Fibroblast of skin of abdomen (primary cell): ENCODE measurements at regions not wholly inside any gene's neighbourhood (a gene's known extent, or its start where the extent isn't known, plus 50 kb on each side); places are given as distances from the start of the nearest gene placed in this dataset.
A peak's percentile ranks its signal among the peaks of the same experiment; 100 is the strongest.

Experiments used
- DNase-seq: peaks from one replicate; pipeline ENCODE4 v3.0.0-alpha.2; 2013

DNA sequence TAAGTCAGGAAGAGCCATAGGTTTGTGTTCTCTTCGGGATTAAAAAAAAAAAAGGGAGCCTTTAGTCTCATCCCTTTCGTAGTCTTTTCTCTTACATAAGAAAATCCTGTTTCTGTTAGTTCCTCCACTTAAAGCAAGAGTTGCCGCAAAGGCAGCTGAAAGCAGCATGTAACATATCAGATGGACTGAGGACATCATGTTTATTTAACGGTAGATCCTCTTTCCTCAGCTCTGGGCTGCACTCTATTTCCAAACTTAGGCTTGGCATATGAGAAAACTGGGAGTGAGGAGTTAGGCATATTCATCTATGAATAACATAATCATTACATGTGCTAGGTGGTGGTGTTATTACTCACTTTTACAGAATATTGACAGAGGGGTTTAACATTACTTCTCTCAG is 391.2 kb downstream of the KLF12 start:
- DNase-seq, result no peak

DNA sequence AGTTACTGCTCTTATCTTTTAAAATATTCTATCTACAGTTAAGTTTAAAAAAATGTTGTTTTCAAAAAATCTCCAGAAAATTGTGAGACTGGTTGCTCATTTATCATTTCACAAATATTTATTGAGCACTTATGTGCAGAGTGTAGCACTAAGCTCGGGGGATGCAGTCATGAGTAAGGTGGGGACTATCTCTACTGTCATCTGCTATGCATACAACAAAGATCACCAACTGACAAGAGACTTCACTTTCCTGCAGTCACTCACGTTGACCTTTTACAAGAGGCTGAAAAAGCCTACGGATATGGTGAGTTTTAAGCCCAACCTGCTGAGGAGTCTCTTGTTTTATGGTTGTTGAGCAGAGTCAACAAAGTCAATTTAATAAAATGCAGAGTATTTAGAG is 392.5 kb downstream of the KLF12 start:
- no peak for DNase-seq

GRCh38 chr13:73741111-73741510 is 393.1 kb downstream of the KLF12 start:
- DNase-seq, result no peak

- peak; percentile 36 for DNase-seq
These were observed 393.5 kb downstream of the KLF12 start for GRCh38 chr13:73740666-73741065.

DNA sequence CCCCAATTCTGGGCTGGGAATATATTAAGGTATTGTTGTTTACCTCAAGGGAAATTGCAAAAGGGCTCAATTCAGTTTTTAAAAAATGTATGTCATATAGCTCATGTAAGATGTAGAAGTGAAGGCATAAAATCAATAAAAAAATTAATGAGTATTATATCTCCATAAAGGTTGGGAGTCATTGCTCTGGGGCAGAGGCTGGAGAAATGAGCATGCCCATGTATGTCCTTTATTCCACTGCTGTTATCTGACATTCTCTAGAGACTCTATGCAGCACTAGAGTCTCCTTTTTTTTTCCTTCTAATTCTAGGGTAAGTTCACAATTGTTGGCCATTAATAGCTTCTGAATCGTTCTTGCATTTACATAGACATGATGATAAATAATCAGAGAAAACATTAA is 394.8 kb downstream of the KLF12 start:
- no peak for DNase-seq

DNA sequence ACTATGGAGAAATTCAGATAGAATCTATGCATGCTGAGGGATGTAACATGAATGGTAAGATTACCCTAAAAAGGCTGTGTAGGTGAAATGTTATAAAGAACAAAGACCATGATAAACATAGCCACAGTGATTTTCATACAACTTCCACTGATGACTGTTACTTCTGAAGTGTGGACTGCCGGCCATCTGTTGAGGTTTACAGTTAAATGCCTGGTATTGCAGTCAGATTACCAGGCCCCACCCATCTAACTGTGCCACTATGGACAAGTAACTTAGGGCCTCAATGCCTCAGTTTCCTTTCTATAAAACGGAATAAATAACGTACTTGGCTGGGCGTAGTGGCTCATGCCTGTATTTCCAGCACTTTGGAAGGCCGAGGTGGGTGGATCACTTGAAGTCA is 395.6 kb downstream of the KLF12 start:
- DNase-seq, result peak; percentile 9

GRCh38 chr13:73737214-73737613 is 397.0 kb downstream of the KLF12 start:
- DNase-seq, result no peak

DNA sequence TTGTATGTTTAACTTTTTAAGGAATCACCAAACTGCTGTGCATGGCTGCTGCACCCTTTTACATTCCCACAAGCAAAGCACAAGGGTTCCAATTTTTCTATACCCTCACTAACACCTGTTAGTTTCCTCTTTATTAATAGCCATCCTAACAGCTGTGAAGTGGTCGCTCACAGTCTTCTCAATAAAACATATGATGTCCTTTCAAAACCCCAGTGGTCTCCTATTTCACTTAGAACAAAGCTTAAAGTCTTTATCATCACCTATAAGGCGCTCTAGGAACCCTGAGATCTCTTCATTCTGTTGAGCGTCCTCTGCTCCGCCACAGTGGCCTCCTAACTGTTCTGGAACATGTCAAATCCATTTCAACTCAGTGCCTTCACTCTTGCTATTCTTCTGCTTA is 400.5 kb downstream of the KLF12 start:
- DNase-seq, result no peak

GRCh38 chr13:73732350-73732749 is 401.9 kb downstream of the KLF12 start:
- DNase-seq, result no peak

DNA sequence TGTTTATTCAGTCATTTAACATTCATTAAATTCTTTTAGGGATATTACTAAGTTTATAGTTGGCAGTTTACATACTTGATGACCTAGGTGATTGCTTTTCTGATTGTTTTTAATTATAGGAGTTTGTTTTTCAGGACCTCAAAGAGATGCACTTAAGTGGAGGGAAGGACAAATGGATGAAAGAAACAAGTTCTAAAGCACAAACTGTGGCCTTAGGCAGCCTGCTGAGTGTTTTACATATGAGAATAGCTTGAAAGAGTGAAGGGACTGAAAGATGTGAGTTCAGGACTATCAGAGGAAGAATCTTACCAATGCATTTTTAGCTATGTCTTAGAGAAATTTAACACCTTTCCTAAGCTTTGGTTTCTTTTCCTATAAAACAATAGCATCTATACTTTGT is 402.6 kb downstream of the KLF12 start:
- no peak for DNase-seq

- no peak for DNase-seq
These were observed 404.2 kb downstream of the KLF12 start for GRCh38 chr13:73730014-73730413.

DNA sequence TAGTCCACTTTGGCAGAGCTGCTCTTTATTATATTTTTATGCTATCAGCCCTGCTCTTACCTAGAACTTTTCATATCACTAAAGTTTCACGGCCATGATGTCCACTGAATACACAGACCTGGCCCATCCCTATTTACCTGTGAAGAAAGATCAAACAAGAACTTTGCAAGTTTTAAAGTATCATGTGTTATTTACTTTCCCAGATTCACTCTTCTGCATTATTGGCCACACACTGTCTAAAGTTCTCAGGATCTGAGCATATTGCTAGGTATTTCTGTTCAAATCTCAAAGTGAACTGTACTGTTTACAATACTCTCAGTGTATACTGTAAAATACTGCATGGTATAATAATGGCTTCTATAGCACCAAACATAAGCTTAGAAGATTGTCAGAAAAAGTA is 405.2 kb downstream of the KLF12 start:
- no peak for DNase-seq

- DNase-seq, result peak; percentile 71
These were observed 412.1 kb downstream of the KLF12 start for GRCh38 chr13:73722120-73722519.

GRCh38 chr13:73721571-73721970 is 412.6 kb downstream of the KLF12 start:
- DNase-seq, result no peak

- no peak for DNase-seq
These were observed 413.9 kb downstream of the KLF12 start for GRCh38 chr13:73720216-73720840.

- DNase-seq, result no peak
These were observed 416.0 kb downstream of the KLF12 start for GRCh38 chr13:73718246-73718645.

DNA sequence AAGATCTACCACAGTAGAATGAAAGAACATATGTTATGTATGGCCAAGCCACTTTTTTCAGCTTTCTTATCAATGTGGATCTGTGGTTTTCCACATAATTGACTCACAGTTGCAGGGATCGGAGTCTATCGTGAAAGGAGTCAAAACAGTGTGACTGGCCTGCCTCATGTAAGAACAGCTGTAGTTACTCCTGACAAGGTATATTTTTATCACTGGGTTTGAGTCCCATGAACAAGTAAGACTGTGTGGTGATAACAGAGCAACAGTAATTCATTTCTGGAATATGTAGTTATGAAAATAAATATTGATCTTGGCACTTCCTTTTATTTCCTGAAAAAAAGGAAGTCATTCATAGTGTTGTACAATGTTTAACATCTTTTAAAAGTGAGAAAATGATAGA is 416.6 kb downstream of the KLF12 start:
- peak; percentile 27 for DNase-seq

DNA sequence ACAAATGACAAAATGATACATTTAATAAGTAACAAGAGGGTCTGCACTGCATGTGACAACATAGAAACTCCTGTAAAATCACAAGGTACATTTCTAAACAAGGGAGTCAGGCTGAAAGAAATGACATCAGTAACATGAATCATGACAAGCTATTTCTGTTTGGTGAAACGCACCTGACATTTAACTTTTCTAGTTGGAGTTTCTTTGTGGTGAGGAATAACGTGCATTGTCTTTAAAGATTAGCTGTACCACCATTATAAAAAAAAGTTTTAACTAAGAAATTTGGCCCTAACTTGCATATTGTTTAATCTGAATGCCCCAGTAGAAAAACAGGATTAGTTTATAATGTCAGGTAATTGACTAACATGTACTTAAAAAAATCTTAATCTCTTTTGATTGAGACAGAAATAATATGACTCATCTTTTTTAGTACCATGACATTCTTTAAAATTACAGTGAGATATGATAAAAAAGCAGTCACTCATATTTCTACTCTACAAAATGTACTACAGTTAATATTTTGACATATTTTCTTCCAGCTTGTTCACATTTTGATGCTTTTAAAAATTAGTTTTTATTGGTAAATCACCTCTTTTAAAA is 418.2 kb downstream of the KLF12 start:
- no peak for DNase-seq

DNA sequence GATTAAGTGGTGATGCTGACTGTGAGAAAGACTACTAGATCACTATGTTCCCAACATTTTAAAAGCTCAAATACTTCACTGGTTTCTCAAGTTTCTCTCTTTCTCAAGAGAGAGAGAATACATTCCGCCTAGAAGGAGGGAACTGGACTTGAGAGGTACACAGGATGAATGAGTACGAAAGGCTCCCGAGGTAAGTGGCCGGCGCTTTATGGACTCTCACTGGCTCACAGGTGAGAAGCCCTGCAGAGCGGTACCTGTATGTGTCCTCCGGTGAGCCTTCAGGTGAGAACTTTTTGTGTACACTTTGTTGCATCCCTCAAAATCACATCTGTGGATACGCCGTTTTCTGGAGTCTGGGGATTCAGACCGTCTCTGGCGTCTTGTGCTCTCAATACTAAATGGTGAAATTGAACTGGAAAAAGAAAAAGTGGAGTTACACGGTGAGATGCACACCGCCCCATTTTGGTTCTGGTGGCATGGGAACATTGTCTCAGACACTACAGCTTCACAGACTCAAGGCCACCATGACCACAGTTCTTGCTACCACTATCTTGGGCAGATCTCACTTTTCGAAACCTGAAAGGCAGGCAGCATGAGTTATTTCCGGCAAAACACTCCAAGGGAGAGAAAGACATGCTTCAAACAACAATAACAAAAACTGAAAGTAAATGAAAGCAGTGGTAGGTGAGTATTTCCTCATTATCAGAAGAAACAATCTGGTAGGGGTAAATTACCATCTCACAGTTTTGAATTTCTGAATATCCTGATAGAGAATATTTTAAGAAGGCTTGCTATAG is 418.9 kb downstream of the KLF12 start:
- DNase-seq, result no peak

DNA sequence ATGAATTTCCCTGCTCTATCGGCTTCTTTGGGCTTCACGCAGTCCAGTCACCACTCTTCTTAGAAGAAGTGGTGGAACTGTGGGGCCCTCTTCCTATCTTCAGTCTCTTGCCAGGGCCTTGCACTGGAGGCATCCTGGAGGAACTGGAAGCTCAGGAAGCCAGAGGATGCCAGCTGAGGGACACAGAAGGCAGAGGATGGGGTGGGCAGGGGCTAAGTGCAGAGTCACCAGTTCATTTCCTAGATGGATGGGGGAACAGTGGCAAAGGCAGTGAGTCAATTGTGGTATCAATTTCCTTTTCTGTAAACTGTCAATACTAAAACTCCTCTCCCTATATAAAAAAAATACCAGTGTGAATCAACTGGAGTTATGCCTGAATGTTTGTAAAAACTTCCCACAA is 419.7 kb downstream of the KLF12 start:
- DNase-seq, result no peak

- DNase-seq, result peak; percentile 64
These were observed 425.7 kb downstream of the KLF12 start for GRCh38 chr13:73708393-73708985.

GRCh38 chr13:73704587-73704986 is 429.6 kb downstream of the KLF12 start:
- DNase-seq, result no peak

- no peak for DNase-seq
These were observed 430.6 kb downstream of the KLF12 start for GRCh38 chr13:73703606-73704005.
